Astrocyte of the spinal cord (primary cell): ENCODE measurements at regions not wholly inside any gene's neighbourhood (a gene's known extent, or its start where the extent isn't known, plus 50 kb on each side); places are given as distances from the start of the nearest gene placed in this dataset.

Experiments used
- DNase-seq: peaks from one replicate; pipeline ENCODE4 v3.0.0; 2011; ENCODE audit warnings: low read depth, low spot score
- H3K4me3 ChIP-seq: 2 replicates; pipeline ENCODE4 v1.5.1; 2011; ENCODE audit warnings: low read depth, mild to moderate bottlenecking, low read length, moderate library complexity
- CTCF ChIP-seq: IDR thresholded peaks from 2 replicates; pipeline ENCODE4 v1.5.1; 2012; ENCODE audit warnings: low read depth, mild to moderate bottlenecking, low read length, inconsistent platforms
- in situ Hi-C: cut with HindIII; loops from 2 replicates; pipeline ENCODE4 v1.10.0; 2017; ENCODE audit warnings: low sequenced_read_pairs

GRCh38 chr2:150101947-150102346, 385.5 kb downstream of the RND3 start:
- in situ Hi-C loops, result no loop called here
- TF ChIP-seq CTCF, result no peak
- H3K4me3 ChIP-seq, result no peak overlapping the region
- DNase-seq, result no peak

DNA sequence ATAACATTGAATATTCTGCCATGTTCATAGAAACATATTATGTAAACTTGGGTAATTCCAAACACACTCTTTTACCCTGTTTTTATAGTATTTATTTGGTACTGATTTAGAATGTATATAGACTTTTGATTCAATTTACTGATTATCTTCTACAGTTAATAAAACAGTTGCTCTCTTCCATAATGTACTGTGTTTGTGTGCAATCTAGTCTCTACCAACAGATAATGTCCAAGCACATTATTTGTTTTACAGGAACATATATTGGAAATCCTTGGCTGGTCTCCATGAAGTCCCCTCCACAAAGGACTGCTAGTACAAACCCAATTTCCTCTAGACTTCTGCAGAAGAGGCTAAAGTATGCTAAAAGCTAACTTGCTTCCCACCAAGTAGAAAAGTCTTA, 386.6 kb downstream of the RND3 start:
- DNase-seq, result no peak
- no peak for TF ChIP-seq CTCF
- no peak overlapping the region for H3K4me3 ChIP-seq
- in situ Hi-C loops, result no loop called here

DNA sequence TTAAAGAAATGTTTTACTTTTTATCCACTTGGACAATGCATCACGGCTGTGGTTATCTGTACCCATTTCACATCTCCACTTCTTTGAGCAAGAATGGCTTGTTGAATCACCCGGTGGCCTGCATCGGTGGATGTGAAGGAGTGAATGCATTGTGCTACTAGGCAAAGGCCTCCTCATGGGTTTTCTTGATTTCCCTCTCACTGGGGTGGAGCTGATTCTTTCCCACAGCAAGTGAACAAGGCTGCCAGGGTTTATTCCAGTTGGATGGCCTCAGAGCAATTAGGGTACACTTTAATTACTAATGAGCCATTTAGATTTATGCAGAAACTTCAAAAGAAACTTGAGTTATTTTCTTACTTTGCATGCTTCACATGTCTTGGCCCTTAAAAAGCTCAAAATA, 387.1 kb downstream of the RND3 start:
- no peak overlapping the region for H3K4me3 ChIP-seq
- no peak for TF ChIP-seq CTCF
- no peak for DNase-seq
- in situ Hi-C loops, result no loop called here

DNA sequence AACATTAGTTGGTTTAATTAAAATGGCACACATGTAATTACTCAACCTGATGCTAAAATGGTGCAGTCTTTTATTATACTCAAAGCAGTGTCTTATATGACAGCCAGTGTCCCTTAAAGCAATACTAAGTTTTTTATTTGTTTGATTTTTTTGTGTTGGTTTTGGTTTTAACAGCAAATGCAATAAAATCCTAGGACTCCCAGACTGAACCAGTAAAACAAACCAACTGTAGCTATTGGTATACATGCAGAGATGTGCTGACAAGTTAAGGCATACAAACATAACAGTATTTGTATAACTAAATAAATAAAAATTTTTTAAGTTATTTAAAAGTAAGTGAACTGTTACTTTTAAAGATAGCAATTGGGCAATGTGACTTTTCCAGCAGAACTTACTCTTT, 387.7 kb downstream of the RND3 start:
- no peak for DNase-seq
- H3K4me3 ChIP-seq, result no peak overlapping the region
- in situ Hi-C loops, result no loop called here
- no peak for TF ChIP-seq CTCF

DNA sequence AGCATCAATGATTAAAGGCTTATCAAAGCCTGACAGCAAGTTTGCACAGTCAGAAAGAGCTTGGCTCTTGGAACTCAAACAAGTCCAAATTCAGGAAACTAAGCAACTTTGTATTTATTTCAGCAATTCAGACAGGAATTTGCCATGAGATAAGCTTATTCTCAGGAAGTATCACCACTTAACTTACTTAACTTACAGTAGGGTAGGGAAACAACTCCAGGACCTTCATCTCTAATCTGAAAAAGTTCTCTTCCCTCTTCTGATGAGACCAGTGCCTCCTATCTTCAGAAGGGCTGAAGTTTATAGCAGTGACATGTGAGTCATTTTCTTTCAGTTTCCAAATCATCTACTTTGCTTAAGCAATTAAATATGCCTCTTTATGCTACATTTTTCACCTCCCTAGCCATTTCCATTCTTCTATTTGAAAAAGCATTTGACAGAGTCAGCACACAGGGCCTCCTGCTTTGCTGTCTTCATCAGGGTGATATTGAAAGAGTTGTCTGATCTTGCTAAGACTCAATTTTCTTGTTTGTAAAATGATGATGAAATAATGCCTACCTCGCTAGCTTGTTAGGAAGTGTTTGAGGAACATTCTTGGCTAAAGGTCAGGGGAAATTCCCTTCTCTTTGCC, 389.5 kb downstream of the RND3 start:
- TF ChIP-seq CTCF, result peak; percentile 21
- in situ Hi-C loops, result no loop called here
- no peak for DNase-seq
- H3K4me3 ChIP-seq, result no peak overlapping the region

DNA sequence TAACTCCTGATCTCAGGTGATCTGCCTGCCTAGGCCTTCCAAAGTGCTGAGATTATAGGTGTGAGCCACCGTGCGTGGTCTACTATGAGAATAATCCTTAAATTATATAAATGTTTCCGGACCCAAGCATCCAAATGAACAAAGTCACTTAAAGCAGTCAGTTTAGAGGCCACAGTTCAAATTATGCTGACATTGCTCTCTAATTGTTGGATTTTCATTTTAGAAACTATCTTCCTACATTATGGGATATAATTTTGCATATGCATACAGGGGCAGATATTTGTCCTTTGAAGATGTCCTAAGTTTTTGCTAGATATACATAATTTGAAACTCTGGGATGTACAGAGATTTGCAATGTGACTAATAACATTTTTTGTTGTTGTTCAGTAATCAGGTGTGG, 390.1 kb downstream of the RND3 start:
- no peak overlapping the region for H3K4me3 ChIP-seq
- in situ Hi-C loops, result no loop called here
- no peak for DNase-seq
- no peak for TF ChIP-seq CTCF
